Astrocyte (in vitro differentiated cells and primary cell): ENCODE measurements at regions not wholly inside any gene's neighbourhood (a gene's known extent, or its start where the extent isn't known, plus 50 kb on each side); places are given as distances from the start of the nearest gene placed in this dataset.
"Not testable (repeated sequence)": the region's sequence is repeated elsewhere in the genome, so short reads cannot be mapped to it uniquely, and the experiment has no call there.

Experiments used
- EZH2 ChIP-seq: IDR thresholded peaks from 2 replicates; pipeline ENCODE4 v1.6.1; 2012; ENCODE audit warnings: mild to moderate bottlenecking, low read length, inconsistent platforms; ENCODE audit not compliant: insufficient read depth
- TF ChIP-seq, protein P1 (sequence below): IDR thresholded peaks from 2 replicates; pipeline ENCODE4 v1.5.1; 2011; ENCODE audit warnings: low read depth, mild to moderate bottlenecking, inconsistent platforms, low read length, moderate library complexity; ENCODE audit not compliant: insufficient read depth

DNA sequence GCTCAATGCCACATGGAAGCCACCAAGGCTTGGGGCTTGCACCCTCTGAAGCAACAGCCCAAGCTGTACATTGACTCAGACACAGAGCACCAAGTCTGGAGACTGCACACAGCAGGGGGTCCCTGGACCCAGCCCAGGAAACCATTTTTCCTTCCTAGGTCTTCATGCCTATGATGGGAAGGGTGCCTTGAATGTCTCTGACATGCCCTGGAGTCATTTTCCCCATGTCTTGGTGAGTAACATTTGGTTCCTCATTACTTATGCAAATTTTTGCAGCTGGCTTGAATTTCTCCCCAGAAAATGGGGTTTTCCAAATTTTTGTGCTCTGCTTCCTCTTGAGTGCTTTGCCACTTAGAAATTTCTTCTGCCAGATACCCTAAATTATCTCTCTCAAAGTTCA lies 367.3 kb upstream of the NECTIN3 start:
- TF ChIP-seq, protein P1, sequence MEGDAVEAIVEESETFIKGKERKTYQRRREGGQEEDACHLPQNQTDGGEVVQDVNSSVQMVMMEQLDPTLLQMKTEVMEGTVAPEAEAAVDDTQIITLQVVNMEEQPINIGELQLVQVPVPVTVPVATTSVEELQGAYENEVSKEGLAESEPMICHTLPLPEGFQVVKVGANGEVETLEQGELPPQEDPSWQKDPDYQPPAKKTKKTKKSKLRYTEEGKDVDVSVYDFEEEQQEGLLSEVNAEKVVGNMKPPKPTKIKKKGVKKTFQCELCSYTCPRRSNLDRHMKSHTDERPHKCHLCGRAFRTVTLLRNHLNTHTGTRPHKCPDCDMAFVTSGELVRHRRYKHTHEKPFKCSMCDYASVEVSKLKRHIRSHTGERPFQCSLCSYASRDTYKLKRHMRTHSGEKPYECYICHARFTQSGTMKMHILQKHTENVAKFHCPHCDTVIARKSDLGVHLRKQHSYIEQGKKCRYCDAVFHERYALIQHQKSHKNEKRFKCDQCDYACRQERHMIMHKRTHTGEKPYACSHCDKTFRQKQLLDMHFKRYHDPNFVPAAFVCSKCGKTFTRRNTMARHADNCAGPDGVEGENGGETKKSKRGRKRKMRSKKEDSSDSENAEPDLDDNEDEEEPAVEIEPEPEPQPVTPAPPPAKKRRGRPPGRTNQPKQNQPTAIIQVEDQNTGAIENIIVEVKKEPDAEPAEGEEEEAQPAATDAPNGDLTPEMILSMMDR = not testable (repeated sequence)
- TF ChIP-seq EZH2 = not testable (repeated sequence)
